ENCODE measurements at regions not wholly inside any gene's neighbourhood (a gene's known extent, or its start where the extent isn't known, plus 50 kb on each side); places are given as distances from the start of the nearest gene placed in this dataset.

DNA sequence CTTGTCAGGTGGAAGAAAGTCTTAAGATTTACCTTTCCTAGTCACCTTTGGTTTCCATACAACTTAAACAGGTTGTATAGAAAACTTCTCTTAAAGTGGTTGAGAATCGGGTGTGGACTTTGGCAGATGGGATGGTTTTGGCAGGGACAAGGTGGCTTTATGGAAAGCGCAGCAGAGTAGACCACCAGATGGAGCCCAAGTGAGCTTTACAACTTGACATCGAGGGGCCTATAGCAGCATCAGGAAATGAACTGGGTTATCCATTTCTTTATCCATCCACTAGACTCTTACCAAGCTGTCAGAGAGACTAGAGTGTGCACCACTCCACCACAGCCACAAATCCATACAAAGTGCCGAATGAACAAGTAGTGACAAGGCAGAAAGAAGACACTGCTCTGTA is 85.3 kb upstream of the MBNL1 start:
- Histone ChIP-seq H3K4me1 (ENCODE audit: insufficient read depth, poor library complexity, severe bottlenecking) (no peaks in the 10 kb centered on the region), H3K27ac (ENCODE audit: poor library complexity, severe bottlenecking) (no peak overlapping the region), H3K9me3 (ENCODE audit: severe bottlenecking) (no peaks in the 10 kb centered on the region), H3K27me3 (ENCODE audit: insufficient read depth, poor library complexity, severe bottlenecking) (no peaks in the 10 kb centered on the region), H3K36me3 (ENCODE audit: low read depth) (no peaks in the 10 kb centered on the region), H3K4me3 (ENCODE audit: severe bottlenecking) (no peak overlapping the region)
- TF ChIP-seq, protein P1, sequence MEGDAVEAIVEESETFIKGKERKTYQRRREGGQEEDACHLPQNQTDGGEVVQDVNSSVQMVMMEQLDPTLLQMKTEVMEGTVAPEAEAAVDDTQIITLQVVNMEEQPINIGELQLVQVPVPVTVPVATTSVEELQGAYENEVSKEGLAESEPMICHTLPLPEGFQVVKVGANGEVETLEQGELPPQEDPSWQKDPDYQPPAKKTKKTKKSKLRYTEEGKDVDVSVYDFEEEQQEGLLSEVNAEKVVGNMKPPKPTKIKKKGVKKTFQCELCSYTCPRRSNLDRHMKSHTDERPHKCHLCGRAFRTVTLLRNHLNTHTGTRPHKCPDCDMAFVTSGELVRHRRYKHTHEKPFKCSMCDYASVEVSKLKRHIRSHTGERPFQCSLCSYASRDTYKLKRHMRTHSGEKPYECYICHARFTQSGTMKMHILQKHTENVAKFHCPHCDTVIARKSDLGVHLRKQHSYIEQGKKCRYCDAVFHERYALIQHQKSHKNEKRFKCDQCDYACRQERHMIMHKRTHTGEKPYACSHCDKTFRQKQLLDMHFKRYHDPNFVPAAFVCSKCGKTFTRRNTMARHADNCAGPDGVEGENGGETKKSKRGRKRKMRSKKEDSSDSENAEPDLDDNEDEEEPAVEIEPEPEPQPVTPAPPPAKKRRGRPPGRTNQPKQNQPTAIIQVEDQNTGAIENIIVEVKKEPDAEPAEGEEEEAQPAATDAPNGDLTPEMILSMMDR (IDR thresholded peaks at IDR 0.05; ENCODE audit: poor library complexity, severe bottlenecking) = peak; percentile 28
- DNase-seq (ENCODE audit: low spot score) = no peak
- ATAC-seq (ENCODE audit: low read depth) = peak; percentile 38; the same call in 1 of the 3 replicates

DNA sequence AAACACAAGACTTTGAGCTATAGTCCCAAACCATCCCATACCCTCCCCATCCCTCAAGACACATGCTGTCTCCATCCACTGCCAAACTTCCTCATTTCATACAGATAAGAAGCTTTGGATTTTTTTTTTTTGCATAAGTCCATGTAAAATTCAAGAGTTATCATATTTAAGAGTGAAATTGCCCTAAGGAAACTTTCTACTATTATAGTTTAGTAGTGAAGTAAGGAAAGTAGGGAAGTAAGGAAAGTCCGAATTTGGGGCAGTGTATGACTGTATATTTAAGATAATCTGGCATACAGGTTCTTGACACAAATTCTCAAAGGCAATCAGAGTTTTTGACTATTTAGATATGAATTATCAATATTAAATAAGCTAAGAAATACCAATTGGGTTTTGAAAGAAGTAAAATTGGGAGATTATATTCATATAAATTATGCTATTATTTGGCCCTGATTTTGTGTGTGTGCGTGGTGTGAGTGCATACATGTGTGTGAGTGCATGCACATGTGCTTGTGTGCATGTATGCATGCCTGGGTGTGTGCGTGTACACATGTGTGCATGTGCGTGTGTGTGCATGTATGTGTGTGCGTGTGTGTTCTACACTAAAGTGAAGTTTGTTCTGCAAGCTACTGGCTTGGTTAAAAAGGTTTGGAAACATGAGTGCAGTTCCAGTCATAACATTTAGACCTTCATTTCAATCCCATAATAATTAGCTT is 83.6 kb upstream of the MBNL1 start:
- no peaks in the 10 kb centered on the region for H3K36me3 ChIP-seq (ENCODE audit: low read depth)
- ATAC-seq (ENCODE audit: low read depth) = no peak
- H3K27ac ChIP-seq (ENCODE audit: poor library complexity, severe bottlenecking) = no peak overlapping the region
- no peak for DNase-seq (ENCODE audit: low spot score)
- H3K9me3 ChIP-seq (ENCODE audit: severe bottlenecking) = no peaks in the 10 kb centered on the region
- TF ChIP-seq, protein P1 (IDR thresholded peaks at IDR 0.05; ENCODE audit: poor library complexity, severe bottlenecking) = no peak
- H3K27me3 ChIP-seq (ENCODE audit: insufficient read depth, poor library complexity, severe bottlenecking) = no peaks in the 10 kb centered on the region
- no peaks in the 10 kb centered on the region for H3K4me1 ChIP-seq (ENCODE audit: insufficient read depth, poor library complexity, severe bottlenecking)
- H3K4me3 ChIP-seq (ENCODE audit: severe bottlenecking) = no peak overlapping the region

DNA sequence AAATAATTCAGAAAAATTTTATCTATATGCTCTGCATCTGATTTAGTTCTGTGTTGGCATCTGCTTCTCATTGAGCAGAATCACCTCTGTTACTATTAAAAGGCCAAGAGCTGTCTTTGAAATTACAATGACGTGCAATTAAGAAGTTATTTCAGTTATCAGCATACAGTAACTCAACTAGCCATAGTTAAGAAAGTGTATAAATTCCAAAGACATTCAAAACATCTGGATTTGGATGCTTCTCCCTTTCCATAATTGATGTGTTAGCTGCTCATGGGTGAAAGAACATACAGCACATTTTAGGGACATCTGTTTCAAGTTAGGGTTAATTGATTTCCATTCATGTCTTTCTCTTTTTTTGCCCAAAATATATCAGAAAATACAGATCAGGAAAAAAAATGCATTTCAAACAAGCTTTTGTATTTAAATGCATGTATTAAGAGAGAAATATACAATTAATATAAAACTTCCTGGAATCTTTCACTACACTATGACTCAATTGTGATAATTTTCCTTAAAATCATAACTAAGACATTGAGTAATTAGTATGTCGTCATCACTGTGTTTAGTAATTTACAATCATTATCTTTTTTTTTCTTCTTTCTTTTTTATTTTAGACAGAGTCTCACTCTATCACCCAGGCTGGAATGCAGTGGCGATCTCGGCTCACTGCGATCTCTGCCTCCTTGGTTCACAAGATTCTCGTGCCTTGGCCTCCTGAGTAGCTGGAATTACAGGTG is 82.7 kb upstream of the MBNL1 start:
- H3K27ac ChIP-seq (ENCODE audit: poor library complexity, severe bottlenecking) = no peak overlapping the region
- H3K27me3 ChIP-seq (ENCODE audit: insufficient read depth, poor library complexity, severe bottlenecking) = no peaks in the 10 kb centered on the region
- ATAC-seq (ENCODE audit: low read depth) (no peak), DNase-seq (ENCODE audit: low spot score) (no peak)
- H3K4me3 ChIP-seq (ENCODE audit: severe bottlenecking) = no peak overlapping the region
- no peaks in the 10 kb centered on the region for H3K9me3 ChIP-seq (ENCODE audit: severe bottlenecking)
- H3K36me3 ChIP-seq (ENCODE audit: low read depth) = no peaks in the 10 kb centered on the region
- TF ChIP-seq, protein P1 (IDR thresholded peaks at IDR 0.05; ENCODE audit: poor library complexity, severe bottlenecking) = no peak
- no peaks in the 10 kb centered on the region for H3K4me1 ChIP-seq (ENCODE audit: insufficient read depth, poor library complexity, severe bottlenecking)

DNA sequence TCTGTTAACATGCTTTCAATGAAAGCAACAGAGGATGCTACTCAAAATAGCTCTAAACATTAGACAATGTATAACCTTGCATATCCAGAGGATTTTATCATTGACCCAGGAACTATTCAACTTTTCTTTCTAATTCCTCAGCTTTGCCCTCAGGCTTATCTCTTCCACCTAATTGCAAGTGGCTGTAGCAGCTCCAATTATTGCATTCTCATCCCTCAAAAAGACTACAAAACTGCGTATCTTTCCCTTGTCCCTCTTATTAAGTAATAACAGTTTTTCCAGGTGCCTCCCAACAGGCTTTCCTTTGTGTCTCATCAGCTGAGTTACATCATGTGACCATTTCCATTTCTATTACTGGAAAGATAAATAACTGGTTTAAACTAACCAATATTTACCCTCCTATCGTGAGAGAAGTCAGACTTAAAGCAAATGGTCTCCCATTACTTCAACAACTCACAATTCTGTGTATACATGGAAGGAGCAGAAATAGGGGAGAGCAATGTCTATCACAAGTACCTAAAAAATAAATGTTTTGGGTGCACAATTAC is 78.0 kb upstream of the MBNL1 start:
- Histone ChIP-seq H3K36me3 (ENCODE audit: low read depth) (no peaks in the 10 kb centered on the region), H3K4me3 (ENCODE audit: severe bottlenecking) (no peak overlapping the region), H3K27me3 (ENCODE audit: insufficient read depth, poor library complexity, severe bottlenecking) (no peaks in the 10 kb centered on the region), H3K9me3 (ENCODE audit: severe bottlenecking) (no peaks in the 10 kb centered on the region), H3K4me1 (ENCODE audit: insufficient read depth, poor library complexity, severe bottlenecking) (no peaks in the 10 kb centered on the region), H3K27ac (ENCODE audit: poor library complexity, severe bottlenecking) (no peak overlapping the region)
- ATAC-seq (ENCODE audit: low read depth) (no peak), DNase-seq (ENCODE audit: low spot score) (no peak)
- TF ChIP-seq, protein P1 (IDR thresholded peaks at IDR 0.05; ENCODE audit: poor library complexity, severe bottlenecking) = no peak

Data from RWPE2 (cell line).